GM23248 (cell line): ENCODE measurements at regions not wholly inside any gene's neighbourhood (a gene's known extent, or its start where the extent isn't known, plus 50 kb on each side); places are given as distances from the start of the nearest gene placed in this dataset.

ENCODE experiments used
- DNase-seq: peaks from one replicate; pipeline ENCODE4 v3.0.0-alpha.2; 2015
- H2AFZ ChIP-seq: fragments of 200-600 bp; sonication (generic); 2 replicates; pipeline ENCODE4 v1.6.1; 2016; ENCODE audit warnings: antibody characterized with exemption
- H3F3A ChIP-seq: fragments of 200-600 bp; sonication (generic); 2 replicates; pipeline ENCODE4 v1.6.1; 2016; ENCODE audit warnings: mild to moderate bottlenecking, antibody characterized with exemption, mixed run types; ENCODE audit not compliant: insufficient read depth
- H3K27ac ChIP-seq: fragments of 200-600 bp; sonication (generic); 2 replicates; pipeline ENCODE4 v1.5.1; 2016; ENCODE audit warnings: mild to moderate bottlenecking
- H3K27me3 ChIP-seq: fragments of 200-600 bp; sonication (generic); replicated peaks from 2 replicates; pipeline ENCODE4 v1.6.1; 2016; ENCODE audit warnings: mild to moderate bottlenecking; ENCODE audit not compliant: insufficient read depth
- H3K36me3 ChIP-seq: fragments of 200-600 bp; sonication (generic); 2 replicates; pipeline ENCODE4 v1.6.1; 2016; ENCODE audit warnings: low read depth, mild to moderate bottlenecking
- H3K4me1 ChIP-seq: fragments of 200-600 bp; sonication (generic); 2 replicates; pipeline ENCODE4 v1.6.1; 2016; ENCODE audit warnings: mild to moderate bottlenecking; ENCODE audit not compliant: insufficient read depth
- H3K4me2 ChIP-seq: fragments of 200-600 bp; sonication (generic); one replicate; pipeline ENCODE4 v1.6.1; 2016; ENCODE audit warnings: mild to moderate bottlenecking; ENCODE audit not compliant: unreplicated experiment
- H3K4me3 ChIP-seq: fragments of 200-600 bp; sonication (generic); 2 replicates; pipeline ENCODE4 v1.5.1; 2016; ENCODE audit warnings: mild to moderate bottlenecking
- H3K79me2 ChIP-seq: fragments of 200-600 bp; sonication (generic); 2 replicates; pipeline ENCODE4 v1.6.1; 2016; ENCODE audit warnings: mild to moderate bottlenecking; ENCODE audit not compliant: insufficient read depth
- H3K9ac ChIP-seq: fragments of 200-600 bp; sonication (generic); 2 replicates; pipeline ENCODE4 v1.6.1; 2016; ENCODE audit warnings: mild to moderate bottlenecking
- H3K9me2 ChIP-seq: fragments of 200-600 bp; sonication (generic); 2 replicates; pipeline ENCODE4 v1.6.1; 2016; ENCODE audit warnings: mixed run types, mild to moderate bottlenecking, moderate library complexity; ENCODE audit not compliant: insufficient read depth
- H3K9me3 ChIP-seq: fragments of 200-600 bp; sonication (generic); one replicate; pipeline ENCODE4 v1.6.1; 2017; ENCODE audit warnings: low read depth
- H4K20me1 ChIP-seq: fragments of 200-600 bp; sonication (generic); 2 replicates; pipeline ENCODE4 v1.6.0; 2016; ENCODE audit not compliant: insufficient read depth
- EZH2 ChIP-seq: fragments of 200-600 bp; sonication (generic); IDR thresholded peaks from 2 replicates; pipeline ENCODE4 v1.6.1; 2018; ENCODE audit warnings: antibody characterized with exemption, mild to moderate bottlenecking; ENCODE audit not compliant: insufficient read depth, poor library complexity, severe bottlenecking
- EZH2phosphoT487 ChIP-seq: fragments of 200-600 bp; sonication (generic); IDR thresholded peaks from 2 replicates; pipeline ENCODE4 v1.6.1; 2018; ENCODE audit warnings: antibody characterized with exemption, moderate library complexity, mild to moderate bottlenecking, low read depth; ENCODE audit not compliant: insufficient read depth
- WGBS, 2 experiments: methylation state at CpG; one replicate each; pipeline ENCODE4 v1.1.6; 2015 to 2017; ENCODE audit warnings: low lambda C conversion rate in 2 of 2, low coverage in 1 of 2; ENCODE audit errors: missing lambda C conversion rate in 2 of 2; 5-methylcytosine and 5-hydroxymethylcytosine counted together
- in situ Hi-C: fragments of 300-500 bp; cut with MboI; formaldehyde crosslinking; loops from 2 replicates; pipeline ENCODE4 v1.15.0; 2020

- H3K79me2 ChIP-seq, result no peaks in the 10 kb centered on the region
- TF ChIP-seq EZH2, result no peak
- TF ChIP-seq EZH2phosphoT487, result no peak
- H2AFZ ChIP-seq, result no peak overlapping the region
- WGBS, 2 experiments, result 18 to 21% methylated on average over 10 of the region's 10 CpGs
- no peaks in the 10 kb centered on the region for H3K9me2 ChIP-seq
- 0 out of 2 replicates have a peak, but pooled peaks cover 3% of the 10 kb centered on the region for H3K27me3 ChIP-seq
- in situ Hi-C loops, result no loop called here
- H3K36me3 ChIP-seq, result no peaks in the 10 kb centered on the region
- H3K4me2 ChIP-seq, result no peak overlapping the region
- H3K4me1 ChIP-seq, result no peaks in the 10 kb centered on the region
- no peak overlapping the region for H3K4me3 ChIP-seq
- no peak for DNase-seq
- H3K9ac ChIP-seq, result no peak overlapping the region
- H3F3A ChIP-seq, result no peaks in the 10 kb centered on the region
- H4K20me1 ChIP-seq, result no peaks in the 10 kb centered on the region
- H3K27ac ChIP-seq, result no peak overlapping the region
- H3K9me3 ChIP-seq, result no peaks in the 10 kb centered on the region
Measured at GRCh38 chr20:61031101-61031830, 220.8 kb upstream of the CDH4 start.

GRCh38 chr20:61037498-61037897, 214.6 kb upstream of the CDH4 start:
- 21 to 30% methylated on average over 3 of the region's 3 CpGs for WGBS, 2 experiments
- no peak overlapping the region for H3K9ac ChIP-seq
- no peak overlapping the region for H3K4me2 ChIP-seq
- TF ChIP-seq EZH2 (no peak), EZH2phosphoT487 (no peak)
- no peaks in the 10 kb centered on the region for H3K27me3 ChIP-seq
- H2AFZ ChIP-seq, result no peak overlapping the region
- no peak for DNase-seq
- H3F3A ChIP-seq, result no peaks in the 10 kb centered on the region
- H3K79me2 ChIP-seq, result no peaks in the 10 kb centered on the region
- in situ Hi-C loops, result no loop called here
- no peak overlapping the region for H3K4me3 ChIP-seq
- no peaks in the 10 kb centered on the region for H3K9me3 ChIP-seq
- H4K20me1 ChIP-seq, result no peaks in the 10 kb centered on the region
- no peaks in the 10 kb centered on the region for H3K4me1 ChIP-seq
- H3K27ac ChIP-seq, result no peak overlapping the region
- H3K36me3 ChIP-seq, result no peaks in the 10 kb centered on the region
- H3K9me2 ChIP-seq, result no peaks in the 10 kb centered on the region

- no peak overlapping the region for H3K27ac ChIP-seq
- H3K4me3 ChIP-seq, result no peak overlapping the region
- H3K9me2 ChIP-seq, result no peaks in the 10 kb centered on the region
- in situ Hi-C loops, result no loop called here
- no peaks in the 10 kb centered on the region for H3K4me1 ChIP-seq
- H3K36me3 ChIP-seq, result no peaks in the 10 kb centered on the region
- no peaks in the 10 kb centered on the region for H3K9me3 ChIP-seq
- TF ChIP-seq EZH2 (no peak), EZH2phosphoT487 (no peak)
- H3K79me2 ChIP-seq, result no peaks in the 10 kb centered on the region
- WGBS, 2 experiments, result 20 to 24% methylated on average over 4 of the region's 4 CpGs
- H3K9ac ChIP-seq, result no peak overlapping the region
- H2AFZ ChIP-seq, result no peak overlapping the region
- no peaks in the 10 kb centered on the region for H3K27me3 ChIP-seq
- H3K4me2 ChIP-seq, result no peak overlapping the region
- no peaks in the 10 kb centered on the region for H4K20me1 ChIP-seq
- no peak for DNase-seq
- no peaks in the 10 kb centered on the region for H3F3A ChIP-seq
Measured at GRCh38 chr20:61041481-61041880, 210.6 kb upstream of the CDH4 start.

- Histone ChIP-seq H3K9me2 (no peaks in the 10 kb centered on the region), H3K27ac (no peak overlapping the region), H3K9me3 (no peaks in the 10 kb centered on the region), H3K79me2 (no peaks in the 10 kb centered on the region), H2AFZ (no peak overlapping the region), H3K27me3 (no peaks in the 10 kb centered on the region), H4K20me1 (no peaks in the 10 kb centered on the region), H3K4me2 (no peak overlapping the region), H3K4me1 (no peaks in the 10 kb centered on the region), H3K9ac (no peak overlapping the region), H3K4me3 (no peak overlapping the region), H3F3A (no peaks in the 10 kb centered on the region), H3K36me3 (no peaks in the 10 kb centered on the region)
- TF ChIP-seq EZH2, result no peak
- no peak for TF ChIP-seq EZH2phosphoT487
- DNase-seq, result peak; percentile 16
- in situ Hi-C loops, result no loop called here
- WGBS, 2 experiments, result 28% methylated on average over 25 of the region's 25 CpGs
Measured at GRCh38 chr20:61042506-61043385, 209.3 kb upstream of the CDH4 start.
